Stimulated activated CD8-positive, alpha-beta memory T cell treated with anti-CD3 and anti-CD28 coated beads, Interleukin-12 subunit alpha, Interleukin-12 subunit beta, amount 100 ng/mL, for 1 hour (primary cell): ENCODE measurements at regions not wholly inside any gene's neighbourhood (a gene's known extent, or its start where the extent isn't known, plus 50 kb on each side); places are given as distances from the start of the nearest gene placed in this dataset.
"Not testable (repeated sequence)": the region's sequence is repeated elsewhere in the genome, so short reads cannot be mapped to it uniquely, and the experiment has no call there.

ENCODE experiments used
- DNase-seq: peaks from one replicate; pipeline ENCODE4 v3.0.0-alpha.2; 2020; ENCODE audit warnings: low read depth

DNA sequence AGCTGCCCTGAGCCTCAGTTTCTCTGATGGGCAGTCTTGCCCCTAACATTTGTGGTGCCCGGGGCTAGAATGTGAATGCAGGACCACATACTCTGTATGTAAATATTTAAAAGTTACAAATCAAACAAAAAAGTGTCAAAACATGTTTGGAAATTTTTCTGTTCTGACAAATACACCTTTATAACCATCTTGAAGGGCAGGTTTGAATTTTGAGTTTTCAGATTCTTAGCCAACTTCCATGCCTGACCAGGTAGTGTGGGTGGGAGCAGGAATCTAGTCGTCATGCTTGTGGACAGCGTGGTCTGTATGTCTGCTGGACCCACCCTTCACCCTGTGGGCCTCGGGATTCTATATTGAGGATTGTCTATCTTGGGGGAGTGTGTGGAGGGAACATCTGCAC lies 325.1 kb downstream of the SOX4 start:
- DNase-seq: no peak

DNA sequence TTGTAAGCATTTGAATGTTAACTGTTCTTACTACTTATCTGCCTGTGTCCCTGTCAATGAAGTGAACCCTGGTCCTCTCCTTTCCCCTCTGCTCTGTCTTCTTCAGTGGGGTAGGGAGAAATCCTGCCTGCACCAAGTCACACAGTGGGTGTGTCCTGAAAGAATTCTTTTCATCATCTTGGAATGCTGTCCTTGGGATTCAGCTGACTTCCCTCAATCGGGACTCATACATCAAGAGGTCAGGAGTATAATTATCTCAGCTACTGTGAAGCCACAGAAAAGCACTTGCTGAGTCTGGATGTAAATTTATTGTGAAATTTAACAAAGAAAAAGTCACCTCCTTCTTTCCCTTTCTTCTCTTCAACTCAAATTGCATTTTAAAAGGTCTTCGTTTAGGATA lies 328.5 kb downstream of the SOX4 start:
- DNase-seq: no peak

DNA sequence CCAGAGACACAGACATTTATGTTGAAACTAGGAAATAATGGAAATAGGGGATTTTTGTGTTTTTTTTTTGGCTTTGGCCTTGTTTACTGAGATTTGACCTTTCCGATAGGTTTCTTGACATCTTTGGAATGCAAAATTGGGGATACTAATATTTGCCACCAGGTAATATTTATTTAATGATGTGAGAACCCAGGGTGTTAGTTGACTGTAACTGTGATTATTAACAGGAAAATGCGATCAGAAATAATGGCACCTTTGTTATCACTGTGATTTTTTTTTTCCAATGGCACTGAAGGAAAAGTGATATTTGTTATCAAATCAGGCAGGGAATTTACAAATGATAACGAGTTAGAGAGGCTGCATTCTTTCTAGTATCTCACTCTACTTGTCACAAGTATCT lies 330.5 kb downstream of the SOX4 start:
- no peak for DNase-seq

DNA sequence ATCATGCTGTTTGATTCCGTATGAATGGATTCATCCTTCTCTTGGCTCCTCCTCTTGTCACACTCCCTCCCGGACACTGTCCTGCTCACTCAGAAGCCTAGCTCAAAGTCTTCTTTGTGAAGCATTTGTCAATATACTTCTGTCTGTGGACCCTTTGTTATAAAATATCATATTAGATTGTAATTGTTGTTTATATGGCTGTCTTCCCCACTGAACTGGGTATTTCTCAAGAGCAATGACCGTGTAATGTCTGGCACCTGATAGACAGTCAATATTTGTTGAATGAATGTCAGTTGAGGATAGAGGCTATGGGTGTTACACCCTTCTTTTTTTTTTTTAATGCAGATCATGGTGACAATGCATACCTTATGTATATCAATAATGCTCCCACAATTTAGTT lies 335.3 kb downstream of the SOX4 start:
- no peak for DNase-seq

DNA sequence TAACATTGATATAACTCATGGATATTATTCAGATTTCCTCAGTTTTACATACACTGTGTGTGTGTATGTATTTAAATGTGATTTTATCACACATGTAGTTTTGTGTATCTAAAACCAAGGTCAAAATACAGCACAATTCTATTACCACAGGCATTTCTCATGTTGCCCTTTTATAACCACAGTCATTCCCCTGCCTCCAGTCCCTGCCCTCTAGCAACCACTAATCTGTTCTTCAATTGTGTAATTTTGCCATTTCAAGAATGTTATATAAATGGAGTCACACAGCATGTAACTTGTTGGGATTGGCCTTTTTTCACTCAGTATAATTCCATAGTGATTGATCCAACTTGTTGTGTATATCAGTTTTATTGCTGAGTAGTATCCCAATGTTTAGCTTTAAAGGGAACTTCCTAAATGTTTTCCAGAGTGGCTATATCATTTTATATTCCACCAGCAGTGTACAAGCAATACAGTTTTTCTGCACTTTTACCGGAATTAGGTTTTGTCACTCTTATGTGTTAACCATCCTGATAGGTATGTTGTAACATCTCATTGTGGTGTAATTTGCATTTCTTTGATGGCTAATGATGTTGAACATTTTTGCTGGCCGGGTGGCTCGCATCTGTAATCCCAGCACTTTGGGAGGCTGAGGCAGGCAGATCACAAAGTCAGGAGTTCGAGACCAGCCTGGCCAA lies 338.2 kb downstream of the SOX4 start:
- DNase-seq: no peak

DNA sequence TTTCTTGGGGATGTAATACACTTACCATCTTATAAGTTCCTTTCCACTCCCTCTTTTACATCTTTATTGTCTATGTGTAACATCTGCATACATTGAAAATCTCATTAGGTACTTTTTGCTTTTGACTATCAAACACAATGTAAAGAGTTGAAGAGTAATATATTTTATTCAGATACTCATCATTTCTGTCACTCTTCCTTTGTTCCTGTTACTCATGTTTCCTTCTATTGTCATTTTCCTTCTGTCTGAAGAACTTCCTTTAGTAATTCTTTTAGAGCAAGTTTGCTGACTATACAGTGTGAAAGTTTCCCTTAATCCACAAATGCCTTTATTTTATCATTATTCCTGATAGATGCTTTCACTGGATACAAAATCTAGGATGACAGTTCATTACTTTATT lies 339.8 kb downstream of the SOX4 start:
- no peak for DNase-seq

DNA sequence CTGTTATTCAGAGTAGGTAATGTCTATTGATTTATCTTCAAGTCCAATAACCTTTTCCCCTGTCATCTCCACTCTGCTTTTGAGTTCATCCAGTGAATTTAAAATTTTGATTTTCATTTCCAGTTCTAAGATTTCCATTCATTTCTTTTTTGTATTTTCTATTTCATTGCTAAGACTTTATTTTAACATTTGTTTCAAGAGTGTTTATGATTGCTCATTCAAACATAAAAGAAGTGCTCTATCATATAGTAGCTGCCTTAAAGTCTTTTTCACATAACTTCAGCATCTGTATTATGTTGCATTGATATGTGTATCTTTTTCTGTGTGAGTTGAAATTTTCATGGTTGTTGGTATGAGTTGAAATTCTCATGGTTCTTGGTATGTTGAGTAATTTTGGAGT lies 341.6 kb downstream of the SOX4 start:
- DNase-seq: no peak

DNA sequence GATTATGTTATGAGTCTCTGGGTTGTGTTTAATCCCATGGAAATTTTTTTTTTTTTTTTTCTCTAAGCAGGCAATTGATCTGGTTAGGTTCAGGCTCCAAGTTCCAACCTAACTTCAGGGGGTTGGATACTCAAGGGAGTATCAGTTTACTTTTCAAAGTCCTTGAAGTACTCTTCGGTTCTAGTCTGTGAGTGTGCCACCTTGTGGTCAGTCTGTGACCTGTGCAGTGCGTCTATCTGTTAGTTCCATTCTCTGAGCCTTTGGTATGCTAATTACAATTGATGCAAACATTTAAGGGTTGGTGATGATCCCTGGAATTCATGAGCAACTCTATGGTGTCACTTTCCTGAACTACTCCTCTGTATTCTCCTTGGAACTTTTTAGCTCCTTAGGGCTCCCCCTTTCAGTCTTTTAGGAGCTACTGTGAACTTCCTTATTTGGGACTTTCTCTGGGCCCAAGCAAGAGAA lies 342.0 kb downstream of the SOX4 start:
- no peak for DNase-seq

DNA sequence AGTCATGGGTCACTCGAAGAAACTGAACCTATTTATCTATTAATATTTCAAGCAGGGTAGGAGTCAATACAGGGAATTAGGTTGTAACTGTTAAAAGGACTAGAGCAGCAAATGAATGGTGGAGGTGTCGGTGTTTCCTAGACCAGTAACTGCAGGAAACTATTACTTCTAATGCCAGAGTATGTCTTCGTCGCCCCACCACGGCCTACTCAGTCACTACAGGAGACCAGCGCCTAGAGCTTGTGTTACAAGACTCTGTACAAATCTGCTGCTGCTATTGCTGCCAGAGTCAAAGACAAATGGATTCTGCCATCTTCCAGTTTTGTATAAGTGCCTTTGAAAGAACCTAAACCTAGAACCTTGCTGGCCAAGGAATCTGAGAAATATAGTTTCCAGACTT lies 343.9 kb downstream of the SOX4 start:
- DNase-seq: no peak

DNA sequence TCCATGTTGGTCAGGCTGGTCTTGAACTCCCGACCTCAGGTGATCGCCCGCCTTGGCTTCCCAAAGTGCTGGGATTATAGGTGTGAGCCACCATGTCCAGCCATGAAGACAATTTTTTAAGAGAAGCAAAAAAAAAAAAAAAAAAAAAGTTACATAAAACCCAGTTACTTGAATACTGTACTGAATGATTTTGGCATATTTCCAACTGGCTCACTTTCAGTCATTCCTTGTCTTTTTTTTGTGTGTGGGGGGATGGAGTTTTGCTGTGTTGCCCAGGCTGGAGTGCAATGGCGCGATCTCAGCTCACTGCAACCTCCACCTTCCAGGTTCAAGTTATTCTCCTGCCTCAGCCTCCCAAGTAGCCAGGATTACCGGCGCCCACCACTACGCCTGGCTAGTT lies 345.5 kb downstream of the SOX4 start:
- not testable (repeated sequence) for DNase-seq

DNA sequence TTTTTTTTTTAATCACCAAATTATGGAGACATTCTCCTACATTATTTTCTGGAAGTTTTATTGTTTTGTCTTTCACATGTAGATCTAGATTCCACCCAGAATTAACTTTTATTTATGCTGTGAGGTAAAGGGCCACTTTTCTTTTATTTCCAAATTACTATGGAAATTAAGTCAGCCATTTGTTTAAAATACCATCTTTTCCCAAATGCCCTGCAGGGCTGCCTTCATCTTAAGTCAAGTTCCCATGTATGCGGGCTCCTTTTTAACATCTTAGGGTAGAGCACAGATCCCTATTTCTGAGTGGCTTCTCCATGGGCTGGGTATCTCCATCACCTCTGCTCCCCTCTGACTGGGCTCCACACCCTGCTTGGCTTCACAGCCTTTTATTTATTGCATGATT lies 348.4 kb downstream of the SOX4 start:
- DNase-seq: no peak

DNA sequence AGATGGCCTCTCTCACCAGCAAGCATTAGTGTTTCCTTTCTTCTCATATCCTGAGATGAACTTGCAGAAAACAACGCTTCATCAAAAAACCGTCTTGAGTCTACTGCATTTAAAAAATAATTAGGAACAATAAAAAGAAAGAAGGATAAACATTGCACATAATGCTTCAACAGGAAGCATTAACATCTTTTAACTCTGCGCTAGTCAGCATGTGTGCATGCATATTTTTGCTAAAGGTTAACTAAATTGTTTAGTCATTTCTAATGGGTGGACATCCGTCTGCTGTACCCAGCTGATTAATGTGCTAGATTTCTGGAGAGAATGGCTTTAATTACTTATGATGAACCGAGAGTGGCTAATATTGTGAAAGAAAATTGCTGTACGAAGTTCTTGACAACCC lies 349.3 kb downstream of the SOX4 start:
- DNase-seq: no peak

DNA sequence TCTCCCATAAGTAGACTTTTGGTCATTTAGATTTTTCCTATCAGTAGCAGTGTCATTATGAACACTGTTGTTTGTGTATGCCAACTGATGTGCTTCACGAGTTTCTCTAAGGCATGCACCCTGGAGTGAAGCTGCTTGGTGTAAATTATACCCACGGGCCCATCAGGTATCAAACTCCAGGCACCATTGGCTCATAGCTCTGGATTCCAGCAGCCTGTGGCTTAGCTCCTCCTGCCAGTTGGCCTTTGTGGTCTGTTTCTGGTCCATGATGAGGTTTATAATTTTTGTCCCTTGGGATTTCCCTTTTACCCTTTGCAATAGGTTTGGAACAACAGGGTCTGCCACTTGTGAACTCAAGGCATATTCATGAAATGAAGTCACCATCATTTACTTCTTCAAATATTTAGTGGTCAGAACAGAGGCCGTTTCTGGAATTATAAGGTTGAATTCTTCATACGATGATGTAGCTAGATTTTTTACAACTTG lies 350.5 kb downstream of the PRL start:
- no peak for DNase-seq

DNA sequence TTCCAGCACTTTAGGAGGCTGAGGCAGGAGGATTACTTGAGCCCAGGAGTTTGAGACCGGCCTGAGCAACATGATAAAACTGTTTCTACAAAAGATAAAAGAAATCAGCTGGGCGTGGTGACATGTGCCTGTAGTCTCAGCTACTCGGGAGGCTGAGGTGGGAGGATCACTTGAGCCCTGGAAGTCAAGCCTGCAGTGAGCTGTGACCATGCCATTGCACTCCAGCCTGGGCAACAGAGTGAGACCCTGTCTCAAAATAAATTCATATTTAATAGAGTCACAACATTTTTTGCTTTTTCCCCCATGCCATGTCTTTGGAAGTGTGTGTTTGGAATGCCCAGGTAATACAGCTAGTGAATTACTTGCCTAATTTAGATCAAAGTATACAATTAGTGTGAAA lies 349.6 kb downstream of the PRL start:
- DNase-seq: not testable (repeated sequence)

DNA sequence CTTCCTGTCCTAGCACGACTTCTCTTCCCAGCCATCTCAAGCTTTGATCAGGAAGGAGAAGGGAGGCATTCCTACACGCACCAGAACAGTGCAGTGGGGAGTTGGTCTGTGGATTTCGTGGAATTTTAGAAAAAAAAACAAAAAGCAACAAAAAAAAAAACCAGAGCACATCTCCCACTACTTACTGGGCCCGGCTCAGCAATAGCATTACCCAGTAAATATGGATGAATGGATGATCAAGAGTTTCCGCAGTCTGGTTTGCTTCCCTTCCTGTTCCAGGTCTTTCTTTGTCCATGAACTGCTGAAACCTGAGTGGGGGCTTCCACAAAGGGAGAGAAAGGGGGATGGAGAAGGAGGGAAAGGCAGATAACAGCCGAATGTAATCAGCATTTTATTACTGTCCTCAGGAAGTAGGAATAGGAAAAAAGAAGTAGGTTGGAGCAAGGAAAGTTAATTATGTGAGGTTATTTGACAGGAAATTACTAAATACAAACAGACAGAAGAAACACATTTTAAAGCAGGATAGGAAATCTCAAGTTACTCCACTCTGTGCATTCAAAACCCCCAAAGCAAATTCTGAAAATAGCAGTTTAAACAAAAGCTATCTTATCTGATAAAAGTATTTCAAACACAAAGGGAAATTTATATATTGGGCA lies 349.0 kb downstream of the PRL start:
- no peak for DNase-seq

DNA sequence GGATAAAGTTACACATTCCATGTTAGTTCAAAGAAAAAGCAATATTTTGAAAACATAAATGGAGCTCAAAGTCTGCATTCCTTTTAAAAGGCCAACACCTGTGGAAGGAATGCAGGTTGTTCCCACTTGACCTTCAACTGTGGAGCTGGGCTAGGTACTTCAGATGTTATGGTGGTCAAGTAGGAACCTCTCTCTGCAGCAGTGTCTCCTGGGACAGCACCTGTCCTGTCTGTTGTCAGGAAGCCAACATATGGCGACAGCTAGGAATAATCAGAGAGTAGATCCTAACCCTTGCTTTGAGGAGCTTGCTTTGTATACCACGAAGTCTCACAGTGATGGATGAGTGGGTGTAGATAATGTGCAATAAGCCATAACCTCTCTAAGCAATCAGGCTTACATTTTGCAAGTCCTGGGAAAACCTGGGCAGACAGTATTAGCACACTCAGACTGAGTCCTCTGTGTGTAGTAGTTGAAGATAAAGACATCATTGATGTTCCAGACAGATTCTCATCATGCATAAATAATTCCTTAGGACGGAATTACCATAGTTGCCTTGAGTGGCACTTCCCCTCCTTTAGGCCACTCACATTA lies 347.5 kb downstream of the PRL start:
- no peak for DNase-seq

DNA sequence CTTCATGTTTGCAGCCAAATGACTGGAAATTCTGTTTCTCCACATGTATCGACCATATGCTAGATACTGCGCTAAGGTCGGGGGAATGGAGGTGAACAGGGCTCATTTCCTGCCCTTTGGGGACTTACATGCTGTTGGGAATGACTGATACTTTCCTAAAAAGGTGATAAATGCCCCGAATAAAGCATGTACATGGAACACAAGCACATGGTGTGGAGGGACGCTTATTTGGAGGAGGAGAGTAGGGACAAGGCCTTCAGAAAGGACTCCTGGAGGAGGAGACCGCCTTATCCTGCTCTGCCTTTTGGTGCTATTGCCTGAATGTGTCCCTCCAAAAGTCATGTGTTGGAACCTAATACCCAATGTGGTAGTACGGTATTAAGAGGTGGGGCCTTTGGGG lies 344.5 kb downstream of the PRL start:
- no peak for DNase-seq

DNA sequence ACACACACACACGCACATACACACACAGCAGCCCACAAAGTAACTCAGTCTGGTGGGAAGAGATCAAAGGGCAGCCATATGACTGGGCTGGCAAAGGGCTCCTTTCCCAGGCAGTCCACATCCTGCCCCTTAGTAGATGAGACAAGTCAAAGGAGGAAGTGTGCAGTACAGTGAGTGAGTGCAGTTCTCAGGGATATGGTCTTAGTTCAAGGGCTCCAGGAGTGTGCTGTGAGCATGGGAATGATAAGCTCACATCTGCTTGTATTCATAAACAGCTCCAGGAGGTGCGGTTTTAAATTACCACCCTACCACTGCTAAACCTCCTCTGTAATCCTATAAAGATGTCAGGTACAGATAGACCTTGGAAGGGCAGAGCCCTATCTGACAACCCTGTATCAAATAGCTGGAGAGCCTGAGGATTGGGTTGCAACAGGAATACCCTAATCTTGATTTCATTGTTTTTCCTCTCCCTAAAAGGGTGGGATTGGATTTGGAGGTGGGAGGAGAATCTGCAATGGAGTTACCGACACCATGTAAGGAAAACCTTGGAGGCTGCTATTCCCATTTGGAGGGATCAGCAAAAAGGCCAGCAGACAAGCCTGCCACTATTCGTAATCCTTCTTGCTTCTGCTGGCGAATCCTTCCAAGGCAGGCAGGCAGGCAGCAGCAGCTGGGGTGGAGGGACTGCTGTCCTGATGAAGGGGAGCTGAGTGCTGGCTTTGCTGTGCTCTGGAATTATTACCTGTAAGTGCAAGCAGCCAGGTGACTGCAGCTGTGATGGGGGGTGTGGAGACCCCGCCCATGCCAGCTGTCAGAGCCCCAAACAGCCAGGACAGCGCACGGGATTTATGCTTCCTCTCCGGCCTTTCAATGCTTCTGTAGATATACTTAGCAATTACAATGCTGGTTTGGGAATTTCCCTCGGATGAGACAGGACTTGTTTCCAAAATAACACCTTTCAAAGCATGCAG lies 342.7 kb downstream of the PRL start:
- no peak for DNase-seq

DNA sequence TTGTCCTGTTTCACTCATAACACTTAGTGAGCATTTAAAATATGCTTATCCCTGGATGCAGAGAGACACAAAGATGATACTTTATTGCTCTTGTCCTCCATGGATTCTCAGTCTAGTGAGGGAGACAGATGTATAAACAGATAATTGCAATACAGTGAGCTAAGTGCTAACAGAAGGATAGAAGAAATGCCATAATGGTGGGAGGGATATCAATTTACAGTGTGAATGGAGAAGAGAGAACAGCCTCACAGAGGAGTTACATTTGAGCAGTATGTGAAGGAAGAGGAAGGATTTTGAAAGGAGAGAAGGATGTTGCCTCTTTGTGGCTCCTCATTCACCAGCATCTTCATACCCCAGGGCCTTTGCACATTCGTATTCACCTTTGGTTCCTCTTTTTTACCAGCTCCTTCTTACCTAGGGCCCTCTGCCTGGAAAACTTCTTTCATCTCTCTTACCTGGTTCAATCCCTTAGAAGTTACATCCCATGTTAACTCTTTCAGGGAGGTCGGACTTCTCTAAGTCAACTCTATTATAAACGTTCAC lies 341.7 kb downstream of the PRL start:
- DNase-seq: no peak

DNA sequence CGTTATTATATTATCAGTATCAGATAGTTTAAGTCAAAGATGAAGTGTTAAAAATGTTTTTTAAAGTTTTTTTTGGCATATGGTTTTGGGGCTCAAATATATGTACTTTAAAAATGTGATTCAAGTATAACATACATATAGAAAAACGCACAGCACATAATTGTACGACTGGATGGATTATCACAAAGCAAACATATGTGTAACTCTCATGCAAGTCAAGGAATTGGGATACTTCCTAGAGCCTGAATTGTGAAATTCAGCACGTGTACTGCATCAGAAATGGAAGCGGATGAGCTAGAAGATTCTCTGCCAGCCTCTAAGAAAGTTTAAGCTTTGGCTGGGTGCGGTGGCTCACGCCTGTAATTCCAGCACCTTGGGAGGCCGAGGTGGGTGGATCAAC lies 340.9 kb downstream of the PRL start:
- no peak for DNase-seq

DNA sequence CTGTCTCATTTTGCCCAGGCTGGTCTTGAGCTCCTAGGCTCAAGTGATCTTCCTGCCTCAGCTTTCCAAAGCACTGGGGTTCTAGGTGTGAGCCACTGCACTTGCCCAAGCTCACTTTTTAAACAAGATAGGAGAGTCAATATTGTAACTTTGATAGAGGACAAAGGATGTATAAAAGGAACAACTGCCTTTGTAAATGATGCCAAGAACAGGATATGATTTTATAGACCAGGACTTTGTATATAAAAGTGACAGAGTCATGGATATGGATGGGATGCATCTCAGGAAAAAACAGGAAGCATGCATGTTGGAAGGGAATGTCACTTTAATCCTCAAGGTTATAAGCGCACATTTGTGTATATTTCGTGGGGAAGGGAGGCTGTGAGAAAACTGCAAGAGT lies 338.4 kb downstream of the PRL start:
- no peak for DNase-seq

DNA sequence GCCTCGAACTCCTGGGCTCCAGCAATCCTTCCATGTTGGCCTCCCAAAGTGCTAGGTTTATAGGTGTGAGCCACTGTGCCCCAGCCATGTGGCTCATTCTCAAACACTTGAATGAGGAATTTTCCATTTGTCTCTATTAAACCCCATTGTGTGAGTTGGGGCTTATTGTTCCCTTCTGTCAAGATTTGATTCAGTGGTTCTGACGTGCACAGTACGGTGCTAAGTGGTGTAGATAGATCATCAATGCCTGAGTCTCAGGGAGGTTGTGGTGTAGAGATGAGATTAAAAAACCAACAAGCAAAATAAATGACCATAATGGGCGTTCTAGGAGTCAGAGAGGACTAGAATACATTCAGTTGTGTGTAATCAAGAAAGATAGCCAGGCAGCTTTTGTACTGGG lies 335.6 kb downstream of the PRL start:
- no peak for DNase-seq
